Neutrophil (primary cell): ENCODE measurements at regions not wholly inside any gene's neighbourhood (a gene's known extent, or its start where the extent isn't known, plus 50 kb on each side); places are given as distances from the start of the nearest gene placed in this dataset.

Experiments used
- H3K27ac ChIP-seq: fragments of 200-600 bp; sonication (generic); 2 replicates; pipeline ENCODE4 v1.5.1; 2016; ENCODE audit warnings: mild to moderate bottlenecking, moderate library complexity
- H3K27me3 ChIP-seq: fragments of 200-600 bp; sonication (generic); 2 replicates; pipeline ENCODE4 v1.6.0; 2016; ENCODE audit warnings: mild to moderate bottlenecking
- H3K36me3 ChIP-seq: fragments of 200-600 bp; sonication (generic); 2 replicates; pipeline ENCODE4 v1.5.1; 2017
- H3K4me1 ChIP-seq, 2 experiments: fragments of 200-600 bp in 1 of 2; sonication (generic) in 1 of 2; 1 replicate in 1 of 2; 2 replicates in 1 of 2; pipeline versions ENCODE4 v1.5.1 to v1.6.1; 2013 to 2016; ENCODE audit warnings: low read depth in 1 of 2, low read length in 1 of 2, mild to moderate bottlenecking in 1 of 2, moderate library complexity in 1 of 2; ENCODE audit not compliant: control insufficient read depth in 1 of 2, insufficient read depth in 1 of 2
- H3K4me3 ChIP-seq, 2 experiments: fragments of 200-600 bp in 1 of 2; sonication (generic) in 1 of 2; 1 replicate in 1 of 2; 2 replicates in 1 of 2; pipeline ENCODE4 v1.5.1; 2013 to 2016; ENCODE audit warnings: low read depth in 1 of 2, low read length in 1 of 2, mild to moderate bottlenecking in 1 of 2, moderate library complexity in 1 of 2
- H3K9me3 ChIP-seq: fragments of 200-600 bp; sonication (generic); 2 replicates; pipeline ENCODE4 v1.5.1; 2016
- TF ChIP-seq, protein P1 (sequence below): fragments of 200-600 bp; sonication (generic); IDR thresholded peaks from 2 replicates; pipeline ENCODE4 v1.5.1; 2016; ENCODE audit warnings: antibody characterized with exemption

GRCh38 chr22:47634347-47634746, 871.9 kb downstream of the TBC1D22A start:
- no peak overlapping the region for H3K27ac ChIP-seq
- no peaks in the 10 kb centered on the region for H3K36me3 ChIP-seq
- TF ChIP-seq, protein P1, sequence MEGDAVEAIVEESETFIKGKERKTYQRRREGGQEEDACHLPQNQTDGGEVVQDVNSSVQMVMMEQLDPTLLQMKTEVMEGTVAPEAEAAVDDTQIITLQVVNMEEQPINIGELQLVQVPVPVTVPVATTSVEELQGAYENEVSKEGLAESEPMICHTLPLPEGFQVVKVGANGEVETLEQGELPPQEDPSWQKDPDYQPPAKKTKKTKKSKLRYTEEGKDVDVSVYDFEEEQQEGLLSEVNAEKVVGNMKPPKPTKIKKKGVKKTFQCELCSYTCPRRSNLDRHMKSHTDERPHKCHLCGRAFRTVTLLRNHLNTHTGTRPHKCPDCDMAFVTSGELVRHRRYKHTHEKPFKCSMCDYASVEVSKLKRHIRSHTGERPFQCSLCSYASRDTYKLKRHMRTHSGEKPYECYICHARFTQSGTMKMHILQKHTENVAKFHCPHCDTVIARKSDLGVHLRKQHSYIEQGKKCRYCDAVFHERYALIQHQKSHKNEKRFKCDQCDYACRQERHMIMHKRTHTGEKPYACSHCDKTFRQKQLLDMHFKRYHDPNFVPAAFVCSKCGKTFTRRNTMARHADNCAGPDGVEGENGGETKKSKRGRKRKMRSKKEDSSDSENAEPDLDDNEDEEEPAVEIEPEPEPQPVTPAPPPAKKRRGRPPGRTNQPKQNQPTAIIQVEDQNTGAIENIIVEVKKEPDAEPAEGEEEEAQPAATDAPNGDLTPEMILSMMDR = no peak
- H3K4me3 ChIP-seq = no peak overlapping the region
- no peaks in the 10 kb centered on the region for H3K9me3 ChIP-seq
- no peaks in the 10 kb centered on the region for H3K27me3 ChIP-seq
- H3K4me1 ChIP-seq = no peaks in the 10 kb centered on the region

DNA sequence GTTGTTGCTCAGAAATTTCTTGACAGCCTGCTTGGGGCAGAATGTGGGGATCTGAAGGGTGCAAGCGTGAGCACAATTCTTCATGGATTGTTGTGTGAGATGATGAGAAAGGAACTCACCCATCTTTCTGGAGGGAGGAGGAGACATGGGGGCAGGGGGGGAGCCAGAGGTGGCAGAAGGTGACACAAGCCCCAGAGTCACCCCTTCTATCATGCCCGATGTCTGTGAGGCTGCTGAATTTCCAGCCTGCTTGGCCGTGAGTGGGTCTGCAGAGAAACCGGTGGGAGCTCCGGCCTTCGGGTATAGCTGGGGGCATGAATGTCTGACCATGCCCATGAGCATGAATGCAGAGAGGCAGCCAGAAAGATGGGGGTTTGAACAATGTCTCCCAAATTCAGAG, 870.7 kb downstream of the TBC1D22A start:
- Histone ChIP-seq H3K9me3 (no peaks in the 10 kb centered on the region), H3K4me3 (no peak overlapping the region), H3K36me3 (no peaks in the 10 kb centered on the region), H3K27ac (no peak overlapping the region), H3K27me3 (no peaks in the 10 kb centered on the region), H3K4me1 (no peaks in the 10 kb centered on the region)
- TF ChIP-seq, protein P1 = no peak

- Histone ChIP-seq H3K36me3 (no peaks in the 10 kb centered on the region), H3K4me3 (no peak overlapping the region), H3K27ac (no peak overlapping the region), H3K27me3 (no peaks in the 10 kb centered on the region), H3K9me3 (no peaks in the 10 kb centered on the region), H3K4me1 (no peaks in the 10 kb centered on the region)
- TF ChIP-seq, protein P1 = no peak
Measured at GRCh38 chr22:47632701-47633100, 870.3 kb downstream of the TBC1D22A start.

DNA sequence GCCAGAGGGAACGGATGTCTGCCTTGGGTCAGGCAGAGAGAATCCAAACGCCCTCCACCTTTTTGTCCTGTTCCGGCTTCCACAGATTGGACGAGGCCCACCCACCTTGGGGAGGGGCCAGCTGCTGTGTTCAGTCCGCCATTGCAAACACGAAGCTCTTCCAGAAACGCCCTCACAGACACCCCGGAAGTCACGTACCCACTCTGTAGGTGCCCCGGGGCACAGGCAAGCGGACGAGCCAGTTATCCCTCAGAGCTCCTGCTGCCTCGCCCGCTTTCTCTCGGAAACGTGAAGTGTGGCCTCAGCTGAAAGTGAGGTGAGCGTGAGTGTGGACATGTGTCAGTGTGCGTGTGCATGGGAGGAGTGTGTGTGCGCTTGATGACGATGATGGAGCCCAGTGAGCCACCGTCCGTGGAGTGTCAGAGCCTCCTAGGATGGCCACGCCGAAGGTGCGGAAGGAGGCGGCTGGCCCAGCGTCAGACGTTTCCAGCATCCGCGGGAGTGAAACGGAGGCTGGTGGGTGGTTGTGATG, 869.2 kb downstream of the TBC1D22A start:
- no peaks in the 10 kb centered on the region for H3K36me3 ChIP-seq
- no peaks in the 10 kb centered on the region for H3K27me3 ChIP-seq
- no peak overlapping the region for H3K27ac ChIP-seq
- H3K4me1 ChIP-seq = no peaks in the 10 kb centered on the region
- no peak overlapping the region for H3K4me3 ChIP-seq
- H3K9me3 ChIP-seq = no peaks in the 10 kb centered on the region
- TF ChIP-seq, protein P1 = no peak

DNA sequence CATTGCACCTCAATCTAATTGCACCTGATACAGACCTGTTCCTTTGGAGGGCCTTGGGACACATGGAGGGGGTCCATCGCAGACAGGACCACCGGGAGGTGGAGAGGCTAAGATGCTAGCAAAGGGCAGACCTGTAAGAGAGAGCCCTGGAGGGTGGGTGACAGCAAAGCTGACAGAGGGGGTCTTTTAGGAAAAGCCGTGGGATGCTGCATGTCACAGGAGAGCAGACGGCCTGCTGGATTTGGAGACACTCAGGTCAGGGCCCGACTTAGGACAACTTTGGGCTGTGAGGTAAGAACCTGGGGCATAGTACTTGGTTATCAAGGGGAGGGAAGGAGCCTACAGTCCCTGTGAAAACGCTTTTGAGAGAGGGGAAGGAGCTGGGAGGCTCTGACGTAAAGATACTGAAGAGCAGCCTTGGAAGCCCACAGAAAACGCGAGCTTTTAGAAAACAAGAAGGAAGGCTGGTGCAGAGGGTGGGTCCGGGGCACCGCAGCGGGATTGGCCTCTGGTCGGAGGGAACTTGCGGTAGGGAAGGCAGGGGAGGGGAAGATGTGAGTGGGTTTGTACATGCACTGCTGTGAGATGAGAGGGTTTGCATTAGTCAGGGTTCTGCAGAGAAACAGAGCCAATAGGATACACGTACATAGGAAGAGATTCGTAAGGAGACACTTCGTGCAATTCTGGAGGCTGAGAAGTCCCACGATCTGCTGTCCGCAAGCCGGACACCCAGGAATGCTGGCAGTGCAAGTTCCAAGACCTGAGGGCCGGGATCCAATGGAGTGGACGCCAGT, 868.5 kb downstream of the TBC1D22A start:
- TF ChIP-seq, protein P1 = no peak
- Histone ChIP-seq H3K4me3 (no peak overlapping the region), H3K27me3 (no peaks in the 10 kb centered on the region), H3K4me1 (no peaks in the 10 kb centered on the region), H3K27ac (no peak overlapping the region), H3K36me3 (no peaks in the 10 kb centered on the region), H3K9me3 (no peaks in the 10 kb centered on the region)
